ENCODE measurements at regions not wholly inside any gene's neighbourhood (a gene's known extent, or its start where the extent isn't known, plus 50 kb on each side); places are given as distances from the start of the nearest gene placed in this dataset.

DNA sequence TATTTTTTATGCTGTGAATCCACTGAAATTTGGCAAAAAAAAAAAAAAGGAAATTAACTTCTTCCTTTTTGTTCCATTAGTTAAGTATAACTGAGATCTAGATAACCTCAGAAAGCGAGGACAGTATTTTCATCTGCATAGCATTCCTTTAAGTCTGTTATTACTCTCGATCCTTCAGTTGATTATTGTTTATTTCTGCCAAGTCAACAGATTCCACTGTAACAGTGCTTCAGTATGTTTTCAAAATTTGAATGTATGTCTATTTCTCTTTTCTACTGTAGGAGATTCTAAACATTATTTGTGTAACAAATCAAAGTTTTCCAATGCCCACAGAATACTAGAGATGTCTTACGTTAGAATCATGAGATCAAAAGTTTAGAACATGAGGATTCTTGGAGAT, 133.1 kb upstream of the RGPD4 start:
- Histone ChIP-seq H3K27me3 (ENCODE audit: insufficient read depth in 3 of 3, low read length in 2 of 3) (no peaks in the 10 kb centered on the region), H3K27ac (no peak overlapping the region), H3K4me3 (no peak overlapping the region), H3K36me3 (ENCODE audit: insufficient read depth in 1 of 2, low read depth in 1 of 2) (no peaks in the 10 kb centered on the region), H3K4me1 (no peaks in the 10 kb centered on the region), H3K9me3 (no peaks in the 10 kb centered on the region)
- intact Hi-C loops (cut with DNase I): no loop called here
- 78 to 87% (median 86%) methylated on average over 3 of the region's 3 CpGs for WGBS, 3 donors
- DNase-seq: no peak
- ATAC-seq: no peak
- TF ChIP-seq, protein P1, sequence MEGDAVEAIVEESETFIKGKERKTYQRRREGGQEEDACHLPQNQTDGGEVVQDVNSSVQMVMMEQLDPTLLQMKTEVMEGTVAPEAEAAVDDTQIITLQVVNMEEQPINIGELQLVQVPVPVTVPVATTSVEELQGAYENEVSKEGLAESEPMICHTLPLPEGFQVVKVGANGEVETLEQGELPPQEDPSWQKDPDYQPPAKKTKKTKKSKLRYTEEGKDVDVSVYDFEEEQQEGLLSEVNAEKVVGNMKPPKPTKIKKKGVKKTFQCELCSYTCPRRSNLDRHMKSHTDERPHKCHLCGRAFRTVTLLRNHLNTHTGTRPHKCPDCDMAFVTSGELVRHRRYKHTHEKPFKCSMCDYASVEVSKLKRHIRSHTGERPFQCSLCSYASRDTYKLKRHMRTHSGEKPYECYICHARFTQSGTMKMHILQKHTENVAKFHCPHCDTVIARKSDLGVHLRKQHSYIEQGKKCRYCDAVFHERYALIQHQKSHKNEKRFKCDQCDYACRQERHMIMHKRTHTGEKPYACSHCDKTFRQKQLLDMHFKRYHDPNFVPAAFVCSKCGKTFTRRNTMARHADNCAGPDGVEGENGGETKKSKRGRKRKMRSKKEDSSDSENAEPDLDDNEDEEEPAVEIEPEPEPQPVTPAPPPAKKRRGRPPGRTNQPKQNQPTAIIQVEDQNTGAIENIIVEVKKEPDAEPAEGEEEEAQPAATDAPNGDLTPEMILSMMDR (IDR thresholded peaks at IDR 0.05): no peak

- H3K4me1 ChIP-seq: no peaks in the 10 kb centered on the region
- no peak overlapping the region for H3K27ac ChIP-seq
- no peaks in the 10 kb centered on the region for H3K9me3 ChIP-seq
- WGBS, 3 donors: 84 to 93% (median 93%) methylated on average over 5 of the region's 5 CpGs
- peaks cover 0 to 3% (median 0%) of the 10 kb centered on the region in 3 donors for H3K27me3 ChIP-seq (ENCODE audit: insufficient read depth in 3 of 3, low read length in 2 of 3)
- H3K4me3 ChIP-seq: no peak overlapping the region
- DNase-seq (no peak), ATAC-seq (no peak)
- intact Hi-C loops (cut with DNase I): no loop called here
- TF ChIP-seq, protein P1 (IDR thresholded peaks at IDR 0.05): no peak
- no peaks in the 10 kb centered on the region for H3K36me3 ChIP-seq (ENCODE audit: insufficient read depth in 1 of 2, low read depth in 1 of 2)
These were observed 132.0 kb upstream of the RGPD4 start for GRCh38 chr2:107694667-107695066.

- Histone ChIP-seq H3K36me3 (ENCODE audit: insufficient read depth in 1 of 2, low read depth in 1 of 2) (no peaks in the 10 kb centered on the region), H3K27me3 (ENCODE audit: insufficient read depth in 3 of 3, low read length in 2 of 3) (peaks cover 0 to 3% (median 0%) of the 10 kb centered on the region in 3 donors), H3K4me3 (no peak overlapping the region), H3K4me1 (no peaks in the 10 kb centered on the region), H3K9me3 (no peaks in the 10 kb centered on the region), H3K27ac (no peak overlapping the region)
- DNase-seq: no peak
- TF ChIP-seq, protein P1 (IDR thresholded peaks at IDR 0.05): no peak
- intact Hi-C loops (cut with DNase I): no loop called here
- ATAC-seq: no peak
These were observed 129.3 kb upstream of the RGPD4 start for GRCh38 chr2:107697385-107697784.

DNA sequence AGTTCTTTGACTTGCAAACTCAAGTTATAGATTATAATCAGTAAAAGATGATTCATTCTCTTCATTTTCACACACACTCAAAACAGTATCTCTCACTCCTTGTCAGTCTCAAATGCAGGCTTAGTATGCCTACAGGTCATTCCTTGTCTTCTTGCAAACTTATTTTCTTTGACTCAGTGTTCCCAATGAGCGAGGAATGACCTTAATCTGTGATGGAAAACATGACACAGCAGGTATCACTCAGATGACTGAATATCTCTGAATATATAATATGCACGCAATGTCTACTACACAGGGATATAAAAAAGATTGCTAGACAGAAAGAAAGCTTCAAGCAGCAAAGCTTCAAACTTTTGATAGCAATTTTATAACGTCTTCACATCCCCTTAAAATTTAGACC, 127.8 kb upstream of the RGPD4 start:
- no peaks in the 10 kb centered on the region for H3K4me1 ChIP-seq
- 56 to 85% (median 78%) methylated on average over 3 of the region's 3 CpGs for WGBS, 3 donors
- no peaks in the 10 kb centered on the region for H3K36me3 ChIP-seq (ENCODE audit: insufficient read depth in 1 of 2, low read depth in 1 of 2)
- H3K27me3 ChIP-seq (ENCODE audit: insufficient read depth in 3 of 3, low read length in 2 of 3): peaks cover 0 to 3% (median 0%) of the 10 kb centered on the region in 3 donors
- intact Hi-C loops (cut with DNase I): no loop called here
- no peak overlapping the region for H3K4me3 ChIP-seq
- no peak for ATAC-seq
- TF ChIP-seq, protein P1 (IDR thresholded peaks at IDR 0.05): no peak
- H3K9me3 ChIP-seq: no peaks in the 10 kb centered on the region
- DNase-seq: no peak
- no peak overlapping the region for H3K27ac ChIP-seq

DNA sequence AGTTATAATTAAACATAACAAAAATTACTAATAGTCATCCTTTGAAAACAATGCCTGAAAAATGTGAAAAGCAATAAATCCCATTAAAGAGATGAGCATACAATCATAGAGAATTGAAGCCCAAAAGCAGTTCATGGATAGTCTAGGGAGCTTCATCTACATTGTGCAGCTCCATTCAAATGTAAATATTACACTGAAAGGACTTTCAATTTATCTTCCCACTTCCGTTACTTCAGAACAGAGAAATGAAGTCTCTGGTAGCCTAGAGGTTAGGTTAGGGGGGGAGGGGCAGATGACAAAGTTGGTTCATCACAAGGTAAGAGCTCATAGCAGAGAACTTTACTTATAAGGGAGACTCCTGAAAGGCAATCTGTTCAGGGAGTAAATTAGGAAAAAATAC, 126.6 kb upstream of the RGPD4 start:
- ATAC-seq (no peak), DNase-seq (no peak)
- TF ChIP-seq, protein P1 (IDR thresholded peaks at IDR 0.05): no peak
- Histone ChIP-seq H3K27ac (no peak overlapping the region), H3K9me3 (no peaks in the 10 kb centered on the region), H3K36me3 (ENCODE audit: insufficient read depth in 1 of 2, low read depth in 1 of 2) (no peaks in the 10 kb centered on the region), H3K4me1 (no peaks in the 10 kb centered on the region), H3K27me3 (ENCODE audit: insufficient read depth in 3 of 3, low read length in 2 of 3) (peaks cover 0 to 3% (median 0%) of the 10 kb centered on the region in 3 donors), H3K4me3 (no peak overlapping the region)
- intact Hi-C loops (cut with DNase I): no loop called here
- WGBS, 3 donors: 93 to 96% (median 93%) methylated on average over 1 of the region's 1 CpG

Measured in psoas muscle (tissue), 7 donors.